Fibroblast of skin of back (primary cell): ENCODE measurements at regions not wholly inside any gene's neighbourhood (a gene's known extent, or its start where the extent isn't known, plus 50 kb on each side); places are given as distances from the start of the nearest gene placed in this dataset.
"Not testable (repeated sequence)": the region's sequence is repeated elsewhere in the genome, so short reads cannot be mapped to it uniquely, and the experiment has no call there.

Experiments
- DNase-seq: peaks from one replicate; pipeline ENCODE4 v3.0.0-alpha.2; 2013

DNA sequence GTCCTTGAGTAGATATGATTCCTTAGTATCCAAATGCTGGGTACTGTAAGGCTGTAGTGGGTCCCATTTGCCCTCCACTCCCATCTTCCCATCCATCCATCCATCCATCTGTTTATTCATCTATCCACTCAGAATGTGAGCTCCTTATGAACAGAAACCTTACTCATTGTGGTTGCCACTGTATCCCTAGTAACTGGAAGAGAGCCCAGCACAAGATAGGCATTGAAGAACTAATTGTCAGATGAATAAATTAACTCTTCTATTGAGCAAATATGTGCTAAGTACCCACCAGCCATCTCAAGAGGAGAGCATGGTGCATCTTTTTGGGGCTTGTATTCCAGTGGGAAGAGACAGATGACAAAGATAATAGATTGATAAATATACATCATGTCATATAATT is 86.4 kb upstream of the SEZ6L start:
- DNase-seq = no peak

DNA sequence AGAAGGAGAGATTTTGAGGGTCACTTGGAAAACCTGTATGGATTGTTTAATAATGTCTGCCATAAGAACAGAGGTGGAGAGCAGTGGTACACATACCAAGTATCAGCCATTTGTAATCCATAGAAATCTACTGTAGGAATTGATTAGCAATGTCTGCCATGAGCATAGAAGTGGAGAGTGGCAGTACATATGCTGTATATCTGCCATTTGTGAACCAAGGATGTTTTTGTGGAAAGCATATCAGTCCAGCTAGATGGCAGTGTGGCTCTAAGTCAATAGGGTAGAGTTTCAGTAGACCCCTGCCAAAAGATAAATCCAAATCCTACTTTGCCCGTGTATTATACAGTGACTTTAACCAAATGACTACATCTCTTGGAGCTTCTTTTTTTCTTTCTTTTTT is 82.9 kb upstream of the SEZ6L start:
- DNase-seq = peak; percentile 1

DNA sequence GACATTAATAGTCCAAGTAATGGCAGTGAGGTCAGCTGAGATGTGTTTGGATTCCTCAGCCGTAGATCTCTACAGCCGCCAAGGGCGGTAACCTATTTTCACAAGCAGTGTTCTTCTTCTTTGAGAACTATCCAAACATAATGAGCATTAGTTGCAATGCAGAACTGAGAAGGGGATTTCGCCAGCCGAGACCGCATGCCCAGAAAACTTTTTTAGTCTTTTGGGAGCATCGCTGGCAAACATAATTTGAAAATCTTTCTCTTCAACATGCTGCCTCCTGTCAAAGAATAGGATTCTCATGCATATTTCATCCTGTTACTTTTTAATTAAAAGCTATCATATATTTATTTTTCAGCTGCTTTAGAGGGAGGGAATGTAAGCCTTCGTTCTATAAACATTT is 81.4 kb upstream of the SEZ6L start:
- DNase-seq = no peak

- DNase-seq = no peak
These were observed 78.4 kb upstream of the SEZ6L start for GRCh38 chr22:26090821-26091220.

DNA sequence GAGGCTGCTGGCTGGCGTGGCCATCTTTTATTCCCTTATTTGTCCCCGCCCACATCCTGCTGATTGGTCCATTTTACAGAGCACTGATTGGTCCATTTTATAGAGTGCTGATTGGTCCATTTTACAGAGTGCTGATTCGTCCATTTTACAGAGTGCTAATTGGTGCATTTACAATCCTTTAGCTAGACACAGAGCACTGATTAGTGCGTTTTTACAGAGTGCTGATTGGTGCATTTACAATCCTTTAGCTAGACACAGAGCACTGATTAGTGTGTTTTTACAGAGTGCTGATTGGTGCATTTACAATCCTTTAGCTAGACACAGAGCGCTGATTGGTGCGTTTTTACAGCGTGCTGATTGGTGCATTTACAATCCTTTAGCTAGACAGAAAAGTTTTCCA is 74.8 kb upstream of the SEZ6L start:
- not testable (repeated sequence) for DNase-seq

- DNase-seq = no peak
These were observed 73.9 kb upstream of the SEZ6L start for GRCh38 chr22:26095256-26095956.

- no peak for DNase-seq
These were observed 71.9 kb upstream of the SEZ6L start for GRCh38 chr22:26097411-26097810.

DNA sequence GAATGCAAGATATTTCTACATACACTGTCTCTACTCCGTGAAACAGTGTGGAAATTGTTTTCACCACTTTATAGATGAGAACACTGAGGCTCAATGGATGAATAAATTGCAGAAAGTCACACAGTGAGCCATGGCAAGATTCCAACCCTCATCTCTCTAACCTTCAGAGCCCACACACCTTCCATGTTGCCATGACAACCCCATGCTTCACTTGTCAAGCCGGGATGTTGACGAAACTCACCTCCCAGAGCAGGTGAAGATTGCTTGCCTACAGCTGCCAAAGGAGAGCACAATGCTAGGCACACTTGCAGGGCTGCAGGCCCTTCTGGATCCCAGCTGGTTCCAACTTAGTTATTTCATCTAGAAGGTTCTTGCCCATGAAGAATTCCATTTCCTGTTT is 71.4 kb upstream of the SEZ6L start:
- no peak for DNase-seq

DNA sequence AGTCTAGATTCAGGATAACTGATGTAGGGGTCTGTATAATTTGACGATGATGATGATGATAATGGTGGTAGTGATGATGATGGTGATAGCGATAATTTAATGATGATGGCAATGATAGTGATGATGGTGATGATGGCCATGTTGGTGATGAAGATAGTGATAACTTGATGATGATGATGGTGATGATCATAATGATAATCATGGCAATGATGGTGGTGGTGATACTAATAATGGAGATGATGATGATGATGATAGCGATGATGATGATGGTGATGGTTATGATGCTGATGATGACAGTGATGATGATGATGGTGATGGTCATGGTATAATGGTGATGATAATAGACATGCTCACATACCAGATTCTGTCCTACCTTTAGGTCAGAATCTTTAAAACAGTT is 66.2 kb upstream of the SEZ6L start:
- no peak for DNase-seq

DNA sequence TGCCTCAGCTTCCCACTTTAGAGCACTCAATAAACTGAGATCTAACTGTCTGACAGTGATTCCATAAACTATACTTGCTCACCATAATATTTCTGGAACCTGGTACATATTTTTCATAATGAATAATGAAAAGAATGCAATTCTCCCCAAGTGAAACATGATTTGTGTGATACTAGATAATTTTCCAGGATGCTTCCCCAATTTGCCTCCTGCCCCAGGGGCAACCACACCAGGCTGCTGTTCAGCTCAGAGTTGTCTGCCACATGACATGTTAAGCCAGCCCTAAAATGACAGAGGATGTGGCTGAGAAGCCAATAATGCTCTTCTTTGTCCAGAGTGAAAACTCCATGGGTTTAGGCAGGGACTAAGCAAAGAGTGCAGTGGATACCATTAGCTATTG is 62.9 kb upstream of the SEZ6L start:
- no peak for DNase-seq

- no peak for DNase-seq
These were observed 59.5 kb upstream of the SEZ6L start for GRCh38 chr22:26109686-26110315.

- DNase-seq = no peak
These were observed 54.4 kb upstream of the SEZ6L start for GRCh38 chr22:26114826-26115225.

DNA sequence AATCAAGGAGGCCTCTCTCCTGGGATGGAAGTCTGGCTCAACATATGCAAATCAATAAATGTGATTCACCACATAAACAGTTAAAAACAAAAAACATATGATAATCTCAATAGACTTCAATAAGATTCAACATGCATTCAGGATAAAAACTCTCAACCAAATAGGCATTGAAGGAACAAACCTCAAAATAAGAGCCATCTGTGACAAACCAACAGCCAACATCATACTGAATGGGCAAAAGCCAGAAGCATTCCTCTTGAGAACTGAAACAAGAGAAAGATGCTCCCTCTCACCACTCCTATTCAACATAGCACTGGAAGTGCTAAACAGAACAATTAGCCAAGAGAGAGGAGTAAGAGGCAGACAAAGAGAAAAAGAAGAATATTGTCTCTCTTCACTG is 54.0 kb upstream of the SEZ6L start:
- DNase-seq = no peak
